ENCODE measurements at regions not wholly inside any gene's neighbourhood (a gene's known extent, or its start where the extent isn't known, plus 50 kb on each side); places are given as distances from the start of the nearest gene placed in this dataset.

DNA sequence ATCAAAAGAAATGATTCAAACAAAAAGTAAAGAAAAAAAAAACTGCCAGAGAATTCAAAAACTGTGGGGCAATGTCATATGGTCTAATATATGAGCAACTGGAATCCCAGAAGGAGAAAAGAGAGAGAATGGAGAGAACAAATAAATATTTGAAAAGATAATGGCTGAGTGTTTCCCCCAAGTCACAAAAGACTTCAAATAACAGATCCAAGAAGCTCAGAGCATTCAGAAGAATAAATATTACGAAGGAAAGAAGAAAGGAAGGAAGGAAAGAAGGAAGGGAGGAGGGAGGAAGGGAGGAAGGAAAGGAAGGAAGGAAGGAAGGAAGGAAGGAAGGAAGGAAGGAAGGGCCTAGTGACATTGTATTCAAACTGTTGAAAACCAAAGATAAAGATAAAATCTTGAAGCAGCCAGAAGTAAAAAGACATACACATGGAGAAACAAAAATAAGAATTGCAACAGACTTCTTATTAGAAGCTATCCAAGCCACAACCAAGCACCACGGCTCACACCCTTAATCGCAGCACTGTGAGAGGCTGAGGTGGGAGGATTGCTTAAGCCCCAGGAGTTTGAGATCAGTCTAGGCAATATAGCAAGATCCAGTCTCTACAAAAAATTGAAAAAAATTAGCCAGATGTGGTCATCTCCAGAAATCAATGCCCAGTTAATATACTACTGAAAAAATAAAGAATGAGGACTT, 118.9 kb upstream of the IGSF10 start:
- no peak for DNase-seq (ENCODE audit: low spot score)
- H3K4me1 Mint-ChIP-seq (ENCODE audit: unreplicated experiment), result no peaks in the 10 kb centered on the region
- no peaks in the 10 kb centered on the region for H3K27me3 Mint-ChIP-seq (ENCODE audit: unreplicated experiment)
- no peaks in the 10 kb centered on the region for H3K9me3 Mint-ChIP-seq (ENCODE audit: unreplicated experiment)
- H3K4me3 Mint-ChIP-seq (ENCODE audit: unreplicated experiment), result no peak overlapping the region
- H3K36me3 Mint-ChIP-seq (ENCODE audit: low read depth, unreplicated experiment), result no peaks in the 10 kb centered on the region
- TF ChIP-seq, protein P1, sequence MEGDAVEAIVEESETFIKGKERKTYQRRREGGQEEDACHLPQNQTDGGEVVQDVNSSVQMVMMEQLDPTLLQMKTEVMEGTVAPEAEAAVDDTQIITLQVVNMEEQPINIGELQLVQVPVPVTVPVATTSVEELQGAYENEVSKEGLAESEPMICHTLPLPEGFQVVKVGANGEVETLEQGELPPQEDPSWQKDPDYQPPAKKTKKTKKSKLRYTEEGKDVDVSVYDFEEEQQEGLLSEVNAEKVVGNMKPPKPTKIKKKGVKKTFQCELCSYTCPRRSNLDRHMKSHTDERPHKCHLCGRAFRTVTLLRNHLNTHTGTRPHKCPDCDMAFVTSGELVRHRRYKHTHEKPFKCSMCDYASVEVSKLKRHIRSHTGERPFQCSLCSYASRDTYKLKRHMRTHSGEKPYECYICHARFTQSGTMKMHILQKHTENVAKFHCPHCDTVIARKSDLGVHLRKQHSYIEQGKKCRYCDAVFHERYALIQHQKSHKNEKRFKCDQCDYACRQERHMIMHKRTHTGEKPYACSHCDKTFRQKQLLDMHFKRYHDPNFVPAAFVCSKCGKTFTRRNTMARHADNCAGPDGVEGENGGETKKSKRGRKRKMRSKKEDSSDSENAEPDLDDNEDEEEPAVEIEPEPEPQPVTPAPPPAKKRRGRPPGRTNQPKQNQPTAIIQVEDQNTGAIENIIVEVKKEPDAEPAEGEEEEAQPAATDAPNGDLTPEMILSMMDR (IDR thresholded peaks at IDR 0.05; ENCODE audit: unreplicated experiment), result no peak
- no peak overlapping the region for H3K27ac Mint-ChIP-seq (ENCODE audit: unreplicated experiment)

DNA sequence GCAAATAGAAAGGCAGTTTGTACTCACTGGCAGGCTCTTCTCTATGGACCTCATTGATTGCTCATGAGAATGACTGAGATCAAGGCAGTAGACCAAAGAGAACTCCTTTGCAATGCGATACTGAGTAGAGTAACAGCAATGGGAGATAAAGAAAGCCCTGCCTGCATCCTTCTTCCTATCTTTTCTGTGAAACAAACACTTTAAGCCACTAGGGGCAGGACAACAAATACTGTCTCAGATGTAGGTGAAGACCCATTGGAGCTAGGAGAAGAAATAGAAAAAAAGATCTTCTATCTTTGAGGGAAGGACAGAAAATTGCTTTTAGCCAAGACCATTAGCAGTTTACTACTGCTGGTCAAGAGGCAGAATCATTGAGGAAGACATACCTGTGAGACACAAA, 117.6 kb upstream of the IGSF10 start:
- H3K9me3 Mint-ChIP-seq (ENCODE audit: unreplicated experiment), result no peaks in the 10 kb centered on the region
- H3K4me3 Mint-ChIP-seq (ENCODE audit: unreplicated experiment), result no peak overlapping the region
- no peak overlapping the region for H3K27ac Mint-ChIP-seq (ENCODE audit: unreplicated experiment)
- no peaks in the 10 kb centered on the region for H3K36me3 Mint-ChIP-seq (ENCODE audit: low read depth, unreplicated experiment)
- no peak for DNase-seq (ENCODE audit: low spot score)
- TF ChIP-seq, protein P1 (IDR thresholded peaks at IDR 0.05; ENCODE audit: unreplicated experiment), result no peak
- H3K27me3 Mint-ChIP-seq (ENCODE audit: unreplicated experiment), result peaks cover 2% of the 10 kb centered on the region
- H3K4me1 Mint-ChIP-seq (ENCODE audit: unreplicated experiment), result no peaks in the 10 kb centered on the region

DNA sequence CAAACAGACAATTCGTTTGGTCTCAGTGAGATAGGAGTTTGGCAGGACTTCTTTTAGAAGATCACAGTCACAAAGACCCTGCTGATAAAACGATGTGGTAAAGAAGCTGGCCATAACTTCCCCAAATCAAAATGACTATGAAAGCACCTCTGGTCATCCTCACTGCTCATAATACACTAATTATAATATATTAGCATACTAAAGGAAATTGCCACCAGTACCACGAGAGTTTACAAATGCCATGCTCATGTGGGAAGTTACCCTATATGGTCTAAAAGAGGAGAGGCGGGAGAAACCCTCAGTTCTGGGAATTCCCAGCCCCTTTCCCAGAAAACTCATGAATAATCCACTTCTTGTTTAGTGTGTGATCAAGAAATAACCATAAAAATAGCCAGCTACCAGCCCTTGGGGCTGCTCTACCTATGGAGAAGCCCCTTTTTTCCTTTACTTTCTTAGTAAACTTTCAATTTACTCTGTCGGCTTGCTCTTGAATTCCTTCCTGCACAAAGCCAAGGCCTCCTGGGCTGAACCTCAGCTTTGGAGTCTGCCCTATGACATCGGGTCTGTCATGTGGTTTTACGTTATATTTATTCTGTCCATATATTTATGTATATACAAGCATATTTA, 115.8 kb upstream of the IGSF10 start:
- Mint-ChIP-seq H3K4me1 (ENCODE audit: unreplicated experiment) (no peaks in the 10 kb centered on the region), H3K4me3 (ENCODE audit: unreplicated experiment) (no peak overlapping the region), H3K27ac (ENCODE audit: unreplicated experiment) (no peak overlapping the region), H3K9me3 (ENCODE audit: unreplicated experiment) (no peaks in the 10 kb centered on the region), H3K27me3 (ENCODE audit: unreplicated experiment) (peaks cover 2% of the 10 kb centered on the region), H3K36me3 (ENCODE audit: low read depth, unreplicated experiment) (no peaks in the 10 kb centered on the region)
- DNase-seq (ENCODE audit: low spot score), result no peak
- TF ChIP-seq, protein P1 (IDR thresholded peaks at IDR 0.05; ENCODE audit: unreplicated experiment), result no peak

DNA sequence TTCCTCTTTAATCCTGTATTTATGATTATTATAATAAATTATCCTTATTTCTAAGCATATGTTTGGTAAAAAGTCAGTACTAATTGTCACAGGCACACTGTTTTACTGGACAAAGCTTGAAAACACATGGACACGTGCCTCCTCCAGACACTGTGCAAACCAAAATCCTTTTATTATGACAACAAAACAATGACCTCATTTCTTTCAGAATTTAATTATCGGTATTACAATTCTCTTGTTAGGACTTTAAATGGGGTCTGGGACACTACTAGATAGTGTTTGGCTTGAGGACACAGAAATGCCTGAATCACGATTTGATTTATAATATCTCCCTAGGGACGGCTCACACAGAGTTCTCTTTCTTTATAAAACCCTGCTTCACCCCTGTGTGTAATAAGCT, 107.3 kb upstream of the IGSF10 start:
- Mint-ChIP-seq H3K9me3 (ENCODE audit: unreplicated experiment) (no peaks in the 10 kb centered on the region), H3K4me1 (ENCODE audit: unreplicated experiment) (peaks cover 17% of the 10 kb centered on the region), H3K27me3 (ENCODE audit: unreplicated experiment) (peaks cover 1% of the 10 kb centered on the region), H3K4me3 (ENCODE audit: unreplicated experiment) (no peak overlapping the region), H3K27ac (ENCODE audit: unreplicated experiment) (no peak overlapping the region), H3K36me3 (ENCODE audit: low read depth, unreplicated experiment) (no peaks in the 10 kb centered on the region)
- no peak for DNase-seq (ENCODE audit: low spot score)
- TF ChIP-seq, protein P1 (IDR thresholded peaks at IDR 0.05; ENCODE audit: unreplicated experiment), result no peak

DNA sequence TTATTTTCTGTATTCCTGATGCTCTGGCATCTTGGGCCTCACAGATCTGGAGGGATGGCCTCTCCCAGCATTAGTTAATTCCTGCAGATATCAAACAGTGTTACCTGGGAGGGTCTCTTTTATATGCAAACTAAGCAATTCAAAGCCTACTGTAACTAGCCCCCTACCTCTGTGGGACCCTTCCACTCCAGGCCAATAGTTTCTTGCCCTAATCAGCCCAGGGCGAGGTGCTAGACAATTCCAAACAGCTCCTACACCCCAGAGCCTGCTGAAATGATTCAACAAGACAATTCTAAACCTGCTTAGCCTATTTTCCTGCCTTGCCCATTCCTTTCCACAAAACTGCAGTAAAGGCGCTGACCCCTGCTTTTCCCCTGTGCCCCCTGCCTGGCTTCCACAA, 106.6 kb upstream of the IGSF10 start:
- Mint-ChIP-seq H3K27me3 (ENCODE audit: unreplicated experiment) (peaks cover 1% of the 10 kb centered on the region), H3K4me3 (ENCODE audit: unreplicated experiment) (no peak overlapping the region), H3K9me3 (ENCODE audit: unreplicated experiment) (no peaks in the 10 kb centered on the region), H3K27ac (ENCODE audit: unreplicated experiment) (no peak overlapping the region), H3K36me3 (ENCODE audit: low read depth, unreplicated experiment) (no peaks in the 10 kb centered on the region), H3K4me1 (ENCODE audit: unreplicated experiment) (peaks cover 17% of the 10 kb centered on the region)
- TF ChIP-seq, protein P1 (IDR thresholded peaks at IDR 0.05; ENCODE audit: unreplicated experiment), result no peak
- no peak for DNase-seq (ENCODE audit: low spot score)

Data from endothelial cell (in vitro differentiated cells).